HG02981 (cell line): ENCODE measurements at regions not wholly inside any gene's neighbourhood (a gene's known extent, or its start where the extent isn't known, plus 50 kb on each side); places are given as distances from the start of the nearest gene placed in this dataset.
"Not testable (repeated sequence)": the region's sequence is repeated elsewhere in the genome, so short reads cannot be mapped to it uniquely, and the experiment has no call there.

Source experiments
- ATAC-seq: cut with Tn5 transposase; IDR thresholded peaks from one replicate; pipeline ENCODE4 v1.9.1; 2021; ENCODE audit warnings: mild to moderate bottlenecking, moderate library complexity; ENCODE audit not compliant: unreplicated experiment

DNA sequence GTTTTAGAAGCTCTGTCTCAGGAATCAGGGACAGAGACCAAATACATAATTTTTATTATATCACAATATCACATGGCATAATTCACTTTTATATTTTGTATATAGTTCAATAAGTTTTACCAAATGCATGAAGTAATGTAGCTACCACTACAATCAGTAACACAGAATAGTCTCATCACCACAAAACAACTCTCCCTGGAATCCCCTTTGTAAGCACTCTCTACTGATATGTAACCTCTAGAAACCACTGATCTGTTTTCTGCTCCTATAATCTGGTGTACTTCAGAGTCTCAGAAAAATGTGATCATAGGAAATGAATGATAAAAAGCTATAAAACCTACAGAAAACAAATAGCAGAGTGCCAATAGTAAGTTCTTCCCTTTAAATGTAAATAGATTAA is 1465.9 kb downstream of the SPATA31A7 start:
- ATAC-seq, result not testable (repeated sequence)

DNA sequence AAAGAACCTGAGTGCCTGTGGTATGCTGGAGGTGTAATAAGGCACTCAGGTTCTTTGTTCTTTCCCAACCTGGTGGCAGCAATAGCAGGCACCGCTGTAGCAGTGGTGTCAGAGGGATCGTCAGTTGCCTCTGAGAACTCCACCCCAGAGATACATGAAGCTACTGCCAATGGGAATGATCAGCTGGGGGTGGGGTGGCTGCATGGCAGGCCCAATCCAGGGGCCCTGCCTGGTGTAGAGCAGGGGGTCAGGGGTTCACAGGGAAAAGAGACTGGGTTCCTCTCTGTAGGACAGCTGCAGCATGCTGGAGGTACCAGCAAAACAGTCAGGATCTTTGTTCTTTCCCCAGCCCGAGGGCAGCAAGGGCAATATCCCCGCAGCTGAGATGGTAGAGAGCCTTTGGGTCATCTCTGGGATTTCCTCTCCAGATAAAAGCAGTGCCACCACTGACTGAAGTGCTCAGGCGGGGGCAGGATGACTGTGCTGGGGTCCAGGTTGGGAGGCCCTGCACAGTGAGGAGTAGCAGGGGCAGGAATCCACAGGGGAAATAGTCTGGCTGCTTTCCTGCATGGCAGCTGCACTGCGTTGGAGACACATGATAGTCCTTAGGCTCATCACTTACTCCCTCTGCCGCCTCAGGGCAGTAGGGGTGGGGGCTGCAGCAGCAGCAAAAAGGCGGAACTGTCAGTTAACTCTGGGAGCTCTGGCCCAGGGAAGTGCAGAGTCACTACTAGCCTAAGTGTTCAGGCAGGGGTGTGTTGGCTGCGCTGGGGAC is 1473.1 kb downstream of the SPATA31A7 start:
- not testable (repeated sequence) for ATAC-seq

DNA sequence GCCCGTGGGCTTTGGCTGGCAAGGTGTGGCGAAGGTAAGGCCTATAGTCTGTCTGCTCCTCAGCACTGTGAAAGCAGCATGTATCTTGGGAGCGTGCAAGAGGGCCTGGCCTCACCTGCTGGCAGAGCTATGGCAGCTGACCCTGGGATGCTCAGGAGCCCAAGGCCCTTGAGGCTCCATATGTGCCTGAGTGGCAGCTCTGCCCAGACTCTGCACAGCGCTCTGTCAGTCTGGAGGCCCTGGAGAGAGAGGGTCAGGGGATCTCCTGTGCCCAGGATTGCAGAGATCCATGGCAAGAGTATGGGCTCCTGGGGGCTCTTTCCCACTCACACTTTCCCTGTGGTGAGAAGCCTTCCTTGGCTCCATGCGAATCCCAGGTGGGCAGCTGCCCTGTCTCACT is 1473.7 kb downstream of the SPATA31A7 start:
- ATAC-seq, result not testable (repeated sequence)

DNA sequence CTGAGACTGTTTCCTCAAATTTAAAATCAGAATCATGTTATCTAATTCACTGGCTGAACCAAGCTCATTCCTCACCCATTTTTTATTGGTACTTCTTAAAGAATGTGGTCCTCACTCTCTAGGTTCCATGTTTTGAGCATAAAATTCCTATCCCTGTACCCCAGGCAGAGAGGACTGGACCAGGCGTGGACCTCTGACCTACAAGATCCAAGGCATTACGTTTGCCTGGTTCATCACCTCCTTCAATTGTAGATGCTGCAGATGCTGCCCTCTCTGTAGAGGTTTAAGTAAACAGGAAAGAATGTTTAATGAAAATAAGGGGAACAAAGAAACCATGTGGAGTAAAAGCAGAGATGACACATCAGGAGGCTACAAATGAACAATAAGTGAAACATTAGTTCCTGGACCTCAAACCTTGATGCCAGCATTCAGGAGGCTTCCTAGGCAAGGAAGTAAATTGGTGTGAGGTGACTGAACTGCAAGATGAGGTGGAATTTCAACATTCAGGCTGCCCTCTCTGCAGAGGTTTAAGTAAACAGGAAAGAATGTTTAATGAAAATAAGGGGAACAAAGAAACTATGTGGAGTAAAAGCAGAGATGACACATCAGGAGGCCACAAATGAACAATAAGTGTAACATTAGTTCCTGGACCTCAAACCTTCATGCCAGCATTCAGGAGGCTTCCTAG is 1477.4 kb downstream of the SPATA31A7 start:
- not testable (repeated sequence) for ATAC-seq

DNA sequence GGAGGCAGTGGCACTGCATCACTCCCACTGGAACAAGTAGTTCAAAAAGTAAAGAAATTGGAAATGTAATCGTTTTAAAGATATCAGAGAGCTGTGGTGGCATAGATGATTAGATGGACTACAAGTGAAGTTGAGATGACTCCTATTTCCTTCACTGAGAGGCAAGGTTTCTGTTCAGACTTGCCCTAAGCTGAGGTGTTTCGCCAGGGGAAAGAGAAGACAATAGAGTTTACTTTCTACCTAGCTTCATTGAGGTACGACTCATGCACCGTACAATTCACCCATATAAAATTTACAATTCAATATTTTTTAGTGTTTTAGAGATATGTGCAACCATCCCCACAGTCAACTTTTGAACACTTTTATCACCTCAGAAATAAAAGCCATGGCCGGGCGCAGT is 1487.2 kb downstream of the SPATA31A7 start:
- not testable (repeated sequence) for ATAC-seq

DNA sequence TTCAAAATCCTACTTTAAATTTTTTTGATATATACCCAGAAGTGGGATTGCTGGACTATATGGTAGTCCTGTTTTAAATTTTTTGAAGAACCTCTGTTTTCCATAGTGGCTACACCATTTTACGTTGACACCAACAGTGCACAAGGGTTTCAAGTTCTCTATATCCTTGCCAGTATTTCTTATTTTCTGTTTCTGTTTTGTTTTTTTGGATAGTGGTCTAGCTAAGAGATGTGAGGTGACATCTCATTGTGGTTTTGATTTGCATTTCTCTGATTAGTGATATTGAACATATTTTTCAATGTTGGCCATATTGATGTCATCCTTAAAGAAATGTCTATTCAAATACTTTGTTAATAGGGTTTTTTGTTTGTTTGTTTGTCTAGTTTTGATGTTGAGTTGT is 1488.5 kb downstream of the SPATA31A7 start:
- ATAC-seq, result not testable (repeated sequence)

DNA sequence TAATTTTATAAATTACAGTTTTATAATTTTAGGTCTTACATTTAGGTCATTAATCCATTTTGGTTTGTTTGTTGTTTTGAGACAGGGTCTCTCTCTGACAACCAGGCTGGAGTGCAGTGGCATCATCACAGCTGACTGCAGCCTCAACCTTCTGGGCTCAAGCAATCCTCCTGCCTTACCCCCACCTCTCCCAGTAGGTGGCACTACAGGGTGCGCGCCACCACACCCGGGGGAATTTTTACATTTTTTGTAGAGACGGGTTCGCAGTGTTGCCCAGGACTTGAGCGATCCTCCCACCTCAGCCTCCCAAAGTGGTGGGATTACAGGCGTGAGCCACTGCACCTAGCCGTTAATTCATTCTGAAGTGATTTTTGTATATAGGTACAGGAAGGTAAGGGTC is 1489.2 kb downstream of the SPATA31A7 start:
- not testable (repeated sequence) for ATAC-seq

DNA sequence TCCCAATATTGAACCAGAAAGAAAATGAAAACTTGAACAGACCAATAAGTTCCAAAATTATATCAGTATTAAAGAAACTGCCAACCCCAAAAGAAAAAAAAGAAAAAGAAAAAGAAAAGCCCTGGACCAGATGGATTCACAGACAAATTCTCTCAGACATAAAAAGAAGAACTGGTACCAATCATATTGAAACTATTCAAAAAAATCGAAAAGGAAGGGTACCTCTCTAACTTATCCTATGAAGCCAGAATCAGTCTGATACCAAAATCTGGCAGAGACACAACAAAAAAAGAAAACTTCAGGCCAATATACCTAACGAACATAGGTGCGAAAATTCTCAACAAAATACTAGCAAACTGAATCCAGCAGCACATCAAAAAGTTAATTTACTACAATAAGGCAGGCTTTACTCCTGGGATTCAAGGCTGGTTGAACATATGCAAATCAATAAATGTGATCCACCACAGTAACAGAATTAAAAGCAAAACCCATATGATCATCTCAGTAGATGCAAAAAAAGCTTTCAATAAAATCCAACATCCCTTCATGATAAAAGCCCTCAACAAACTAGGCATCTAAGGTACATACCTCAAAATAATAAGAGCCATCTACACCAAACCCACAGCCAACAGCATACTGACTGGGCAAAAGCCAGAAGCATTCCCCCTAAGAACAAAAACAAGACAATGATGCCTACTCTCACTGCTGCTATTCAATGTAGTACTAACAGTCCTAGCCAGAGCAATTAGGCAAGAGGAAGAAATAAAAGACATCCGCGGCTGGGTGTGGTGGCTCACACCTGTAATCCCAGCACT is 1495.2 kb downstream of the SPATA31A7 start:
- ATAC-seq, result peak; percentile 77

DNA sequence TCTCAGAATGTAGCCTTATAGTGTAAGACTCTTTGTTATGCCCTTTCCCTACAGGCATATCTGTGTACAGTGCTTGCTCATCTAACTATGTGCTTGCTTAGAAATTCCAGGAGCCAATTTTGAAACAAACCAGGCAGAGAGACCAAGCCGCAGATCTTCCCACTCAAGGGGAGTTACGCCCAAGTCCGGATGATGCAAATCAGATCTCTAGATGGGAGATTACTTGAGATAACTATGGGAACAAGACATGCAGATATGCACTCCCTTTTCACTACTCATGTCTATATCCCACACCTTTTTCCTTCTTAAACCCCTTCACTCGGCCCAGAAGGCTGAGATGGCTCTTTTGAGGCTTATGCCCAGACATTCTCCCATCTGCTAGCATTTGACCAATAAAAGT is 1496.5 kb downstream of the SPATA31A7 start:
- ATAC-seq, result not testable (repeated sequence)

DNA sequence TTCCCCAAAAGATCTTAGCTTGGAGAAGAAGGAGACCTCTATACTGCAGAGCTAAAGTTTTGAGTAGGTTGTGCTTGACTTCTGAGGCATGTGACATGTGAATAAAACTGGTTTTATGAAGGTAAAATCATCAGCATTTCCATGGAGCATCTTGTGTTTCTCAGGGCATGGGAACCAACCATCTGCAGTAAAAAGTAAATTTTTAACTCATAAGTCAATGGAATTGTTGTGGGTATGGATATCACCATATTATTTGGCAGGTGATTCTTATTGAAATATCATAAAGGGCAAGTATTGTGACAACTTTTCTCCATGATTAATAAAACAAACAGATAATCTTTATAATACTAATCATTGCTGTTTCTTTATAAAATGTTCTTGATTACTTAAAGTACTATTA is 1503.2 kb downstream of the SPATA31A7 start:
- not testable (repeated sequence) for ATAC-seq

DNA sequence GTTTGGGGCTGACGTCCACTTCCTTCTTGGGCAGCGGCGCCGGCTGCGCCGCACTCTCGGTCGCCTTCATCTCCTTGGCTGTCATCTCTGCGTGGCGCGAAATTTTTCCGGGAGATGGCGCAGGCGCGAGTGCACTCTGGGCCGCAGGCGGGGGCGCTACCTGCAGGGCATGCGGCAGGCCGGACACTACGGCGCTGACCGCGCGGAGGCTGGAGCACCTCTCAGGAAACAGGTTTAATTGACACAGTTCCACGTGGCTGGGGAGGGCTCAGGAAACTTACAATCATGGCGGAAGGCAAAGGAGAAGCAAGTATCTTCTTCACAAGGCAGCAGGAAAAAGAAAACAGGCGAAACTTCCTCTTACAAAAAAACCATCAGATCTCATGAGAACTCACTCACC is 1521.5 kb downstream of the SPATA31A7 start:
- not testable (repeated sequence) for ATAC-seq

DNA sequence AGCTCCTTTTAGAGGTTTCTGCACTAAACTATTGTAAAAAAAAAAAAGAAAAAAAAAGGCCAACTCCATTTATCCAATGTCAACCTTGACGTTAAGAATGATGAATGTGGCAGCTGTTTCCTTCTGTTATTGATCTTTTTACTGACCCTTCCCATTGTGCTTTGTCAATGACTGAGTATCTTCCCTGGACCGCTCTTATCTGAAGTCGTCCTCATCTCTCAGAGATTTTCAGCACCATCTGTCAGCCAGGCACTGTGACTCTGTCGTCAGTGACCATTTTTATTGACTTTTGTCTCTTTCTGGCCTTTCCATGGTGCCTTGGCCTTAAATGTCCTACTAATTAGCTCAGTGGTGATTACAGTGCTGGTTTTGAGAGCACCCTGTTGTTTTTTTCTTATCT is 1535.7 kb downstream of the SPATA31A7 start:
- not testable (repeated sequence) for ATAC-seq

DNA sequence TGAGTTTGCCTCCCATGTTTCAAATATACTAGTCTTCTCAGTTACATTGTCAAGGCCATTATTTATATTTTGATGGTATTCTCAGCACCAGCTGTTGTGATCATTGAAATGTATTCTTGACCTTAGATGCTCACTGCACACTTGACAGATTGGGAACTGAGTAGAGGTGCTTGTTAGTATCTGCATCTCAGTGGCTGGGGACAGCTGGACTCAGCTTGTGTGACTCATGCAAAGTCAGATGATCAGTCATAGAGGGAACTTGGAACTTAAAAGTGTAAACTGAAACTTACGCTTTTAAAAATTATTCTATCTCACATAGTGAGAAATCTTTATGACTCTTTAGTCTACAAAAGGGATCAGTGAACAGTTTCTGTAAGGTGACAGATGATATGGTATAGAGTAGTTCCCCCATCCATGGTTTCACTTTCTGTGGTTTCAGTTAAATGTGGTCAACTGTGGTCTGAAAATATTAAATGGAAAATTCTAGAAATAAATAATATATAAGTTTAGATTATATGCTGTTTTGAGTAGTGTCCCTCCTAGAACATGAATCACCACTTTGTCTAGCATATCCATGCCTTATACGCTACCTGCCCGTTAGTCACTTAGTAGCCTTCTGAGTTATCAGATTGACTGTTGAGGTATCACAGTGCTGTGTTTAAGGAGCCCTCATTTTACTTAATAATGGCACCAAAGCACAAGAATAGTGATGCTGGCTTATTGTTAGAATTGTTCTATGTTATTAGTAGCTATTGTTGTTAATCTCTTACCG is 1540.6 kb downstream of the SPATA31A7 start:
- ATAC-seq, result peak; percentile 94

DNA sequence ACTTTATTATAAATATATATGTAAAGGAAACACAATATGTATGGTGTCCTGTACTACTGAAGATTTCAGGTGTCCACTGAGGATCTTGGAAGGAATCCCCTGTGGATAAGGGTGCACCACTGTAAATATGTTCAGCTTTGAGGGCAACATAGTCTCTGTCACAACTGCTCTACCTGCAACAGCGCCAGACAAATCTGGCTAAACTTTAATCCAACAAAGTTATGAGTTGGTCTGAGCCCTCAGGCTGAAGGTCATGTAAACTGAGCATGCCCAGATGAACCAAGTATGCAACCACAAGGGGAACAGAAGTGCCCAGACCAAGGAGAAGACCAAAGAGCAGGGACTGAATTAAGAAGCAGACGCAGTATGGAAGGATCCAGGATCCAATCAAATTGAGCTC is 1541.2 kb downstream of the SPATA31A7 start:
- not testable (repeated sequence) for ATAC-seq

DNA sequence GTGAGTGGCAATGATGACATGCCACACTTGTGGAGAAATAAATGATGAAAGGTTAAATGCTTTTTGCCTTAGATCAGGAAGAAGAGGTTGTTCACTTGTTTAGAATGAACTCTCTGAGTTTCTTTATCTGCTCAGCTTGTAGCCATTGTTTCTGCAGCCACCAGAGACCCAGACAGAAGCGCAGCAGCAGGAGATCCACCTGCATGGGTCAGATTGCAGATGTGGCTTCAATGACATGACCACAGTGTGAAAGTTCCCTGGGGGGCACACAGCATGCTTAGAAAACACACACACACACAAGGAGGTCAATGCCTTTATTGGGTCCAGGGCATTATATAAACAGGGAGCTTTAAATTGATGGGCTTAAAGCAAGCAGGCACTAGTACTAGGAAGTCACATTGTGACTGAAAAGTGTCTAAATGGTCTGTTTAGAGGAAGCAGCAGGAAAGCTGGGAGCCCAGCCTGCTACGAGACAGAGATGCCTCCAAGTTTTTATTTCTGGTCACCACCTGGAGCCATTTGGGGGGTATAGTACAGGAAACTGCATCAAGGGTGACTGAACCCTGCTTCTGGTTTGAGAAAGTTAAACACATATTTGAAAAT is 1547.3 kb downstream of the SPATA31A7 start:
- ATAC-seq, result not testable (repeated sequence)

DNA sequence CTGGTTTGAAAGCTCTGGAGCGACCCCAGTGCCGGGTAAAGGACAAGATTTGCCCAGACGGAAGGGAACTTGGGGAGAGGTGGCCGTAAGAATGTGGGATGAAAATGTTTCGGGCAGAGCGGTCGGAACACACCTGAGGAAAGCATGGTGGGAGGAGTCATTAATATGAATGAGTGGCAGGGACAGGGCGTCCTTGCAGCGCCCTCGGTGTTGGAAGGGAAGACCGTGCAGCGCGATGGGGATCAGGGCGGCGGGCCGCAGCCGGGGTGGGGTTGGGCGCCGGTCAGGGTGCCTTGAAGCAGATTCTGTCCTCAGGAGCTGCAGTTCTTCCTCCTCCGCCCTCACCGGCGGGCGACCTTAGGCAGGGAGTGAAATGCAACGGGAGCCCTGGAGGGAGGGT is 1548.1 kb downstream of the SPATA31A7 start:
- not testable (repeated sequence) for ATAC-seq

DNA sequence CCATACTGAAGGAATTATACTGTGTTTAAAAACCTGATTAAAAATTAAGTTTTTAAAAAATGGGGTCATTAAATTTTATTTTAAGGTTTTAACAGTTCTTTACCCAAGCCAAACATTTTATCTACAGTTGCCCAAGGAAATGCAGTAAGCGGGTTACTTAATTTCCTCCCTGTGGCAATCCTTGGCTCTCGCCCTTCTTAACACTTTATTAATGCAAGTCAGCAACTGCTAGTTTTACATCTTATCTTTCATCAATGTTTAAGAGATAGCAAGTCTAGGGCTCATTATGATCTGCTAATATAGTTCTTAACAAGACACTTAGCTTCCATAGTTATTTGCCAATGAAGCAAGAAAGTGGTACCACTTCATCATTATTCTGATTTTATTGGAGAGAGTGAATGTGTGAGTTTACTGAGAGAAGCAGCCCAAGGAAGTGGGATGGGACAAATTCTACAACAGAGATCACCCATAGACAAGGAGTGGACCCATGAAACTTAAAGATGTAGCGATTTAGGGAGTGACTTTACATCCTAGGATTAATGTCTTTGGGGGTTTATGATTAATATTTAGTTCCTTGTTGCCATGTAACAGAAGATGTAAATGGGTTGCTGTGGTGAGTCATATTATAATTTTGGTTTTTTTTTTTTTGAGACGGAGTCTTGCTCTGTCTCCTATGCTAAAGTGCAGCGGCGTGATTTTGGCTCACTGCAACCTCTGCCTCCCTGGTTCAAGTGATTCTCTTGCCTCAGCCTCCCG is 1556.1 kb downstream of the SPATA31A7 start:
- not testable (repeated sequence) for ATAC-seq
